ENCODE measurements at regions not wholly inside any gene's neighbourhood (a gene's known extent, or its start where the extent isn't known, plus 50 kb on each side); places are given as distances from the start of the nearest gene placed in this dataset.

DNA sequence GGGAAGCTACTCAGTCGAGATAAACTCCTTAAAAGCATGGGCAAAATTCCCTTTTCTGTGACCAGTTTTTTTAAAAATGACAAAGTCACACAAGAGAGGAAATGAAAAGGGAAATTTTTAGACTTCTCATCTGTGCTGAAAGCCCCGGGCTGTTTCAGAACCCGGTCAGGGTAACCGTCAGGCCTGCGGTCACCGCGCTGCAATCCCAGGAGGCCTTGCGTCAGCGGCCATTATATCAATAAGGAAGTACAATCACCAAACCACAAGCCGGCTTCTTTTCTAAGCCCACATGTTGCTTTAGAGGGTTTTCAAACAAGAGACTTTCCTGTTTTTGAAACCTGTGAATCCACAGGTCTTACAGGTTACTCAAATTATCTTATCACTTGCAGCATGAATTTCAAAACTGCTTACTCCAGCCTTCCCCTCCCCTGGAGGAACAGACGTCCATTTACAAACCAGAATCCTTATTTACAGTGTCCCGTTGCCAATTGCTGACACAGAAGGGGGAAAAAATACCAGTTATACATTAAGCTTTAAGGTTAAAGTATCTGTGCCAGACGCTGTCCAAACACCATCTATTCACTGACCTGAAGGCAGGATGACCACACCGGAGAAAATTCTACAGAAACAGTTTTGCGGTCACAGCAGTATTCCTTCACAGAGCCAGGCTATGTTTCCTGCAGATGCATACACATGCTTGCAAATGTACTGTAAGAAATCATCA, 165.3 kb downstream of the TOMM20 start:
- WGBS, 2 donors: 2 to 13% methylated on average over 15 of the region's 15 CpGs
- Histone ChIP-seq H3K36me3 (no peaks in the 10 kb centered on the region), H3K4me1 (peaks cover 0 to 46% (median 39%) of the 10 kb centered on the region in 4 donors), H3K4me3 (no peak overlapping the region), H3K27ac (peak overlapping the region; percentile 65 to 76 (median 70)), H3K9me3 (no peaks in the 10 kb centered on the region), H3K27me3 (no peaks in the 10 kb centered on the region)
- TF ChIP-seq POLR2A (IDR thresholded peaks at IDR 0.05): no peak
- TF ChIP-seq EP300 (IDR thresholded peaks at IDR 0.05): peak in 1 of 4 donors; percentile 38
- TF ChIP-seq POLR2AphosphoS5 (IDR thresholded peaks at IDR 0.05): peak in 1 of 4 donors; percentile 53
- intact Hi-C loops (cut with DNase I): no loop called here
- DNase-seq: peak; percentile 85

DNA sequence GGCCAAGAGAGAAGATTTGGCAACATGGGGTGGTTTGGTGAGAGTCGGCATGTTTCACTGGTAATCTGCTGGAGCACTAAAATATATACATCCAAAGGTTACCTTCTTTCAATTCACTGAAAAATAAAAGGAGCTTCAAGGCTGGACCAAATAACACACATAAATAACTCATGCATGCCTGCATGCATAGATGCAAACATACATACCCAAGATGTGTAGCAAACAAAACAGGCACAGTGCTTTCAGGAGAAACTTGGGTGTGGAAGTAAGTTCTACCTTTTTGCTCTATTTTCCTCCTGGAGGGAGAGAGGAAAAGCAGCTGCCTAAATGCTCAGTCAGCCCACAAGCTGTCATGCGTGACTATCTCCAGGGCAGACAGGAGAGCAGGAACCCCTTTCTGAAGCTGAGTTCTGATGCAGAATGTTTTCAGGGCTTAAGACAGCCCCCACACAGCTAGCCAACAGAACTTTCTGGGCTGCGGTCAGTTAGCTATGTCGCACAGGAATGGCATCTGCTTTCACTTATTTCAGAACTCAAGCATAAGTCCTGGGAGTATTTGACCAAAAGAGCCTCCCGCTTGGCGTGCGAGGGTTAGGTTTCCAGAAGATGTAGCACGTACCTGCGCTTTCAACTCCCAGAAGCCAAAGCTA, 166.2 kb downstream of the TOMM20 start:
- Histone ChIP-seq H3K36me3 (no peaks in the 10 kb centered on the region), H3K9me3 (no peaks in the 10 kb centered on the region), H3K4me1 (peaks cover 0 to 51% (median 45%) of the 10 kb centered on the region in 4 donors), H3K4me3 (peak overlapping the region in 1 of 4 donors; percentile 2), H3K27ac (peak overlapping the region; percentile 65 to 76 (median 70)), H3K27me3 (no peaks in the 10 kb centered on the region)
- 16 to 28% methylated on average over 9 of the region's 9 CpGs for WGBS, 2 donors
- intact Hi-C loops (cut with DNase I): no loop called here
- DNase-seq: peak; percentile 79
- TF ChIP-seq POLR2AphosphoS5 (IDR thresholded peaks at IDR 0.05) (peak; percentile 21 to 63 (median 38)), POLR2A (IDR thresholded peaks at IDR 0.05) (no peak)

DNA sequence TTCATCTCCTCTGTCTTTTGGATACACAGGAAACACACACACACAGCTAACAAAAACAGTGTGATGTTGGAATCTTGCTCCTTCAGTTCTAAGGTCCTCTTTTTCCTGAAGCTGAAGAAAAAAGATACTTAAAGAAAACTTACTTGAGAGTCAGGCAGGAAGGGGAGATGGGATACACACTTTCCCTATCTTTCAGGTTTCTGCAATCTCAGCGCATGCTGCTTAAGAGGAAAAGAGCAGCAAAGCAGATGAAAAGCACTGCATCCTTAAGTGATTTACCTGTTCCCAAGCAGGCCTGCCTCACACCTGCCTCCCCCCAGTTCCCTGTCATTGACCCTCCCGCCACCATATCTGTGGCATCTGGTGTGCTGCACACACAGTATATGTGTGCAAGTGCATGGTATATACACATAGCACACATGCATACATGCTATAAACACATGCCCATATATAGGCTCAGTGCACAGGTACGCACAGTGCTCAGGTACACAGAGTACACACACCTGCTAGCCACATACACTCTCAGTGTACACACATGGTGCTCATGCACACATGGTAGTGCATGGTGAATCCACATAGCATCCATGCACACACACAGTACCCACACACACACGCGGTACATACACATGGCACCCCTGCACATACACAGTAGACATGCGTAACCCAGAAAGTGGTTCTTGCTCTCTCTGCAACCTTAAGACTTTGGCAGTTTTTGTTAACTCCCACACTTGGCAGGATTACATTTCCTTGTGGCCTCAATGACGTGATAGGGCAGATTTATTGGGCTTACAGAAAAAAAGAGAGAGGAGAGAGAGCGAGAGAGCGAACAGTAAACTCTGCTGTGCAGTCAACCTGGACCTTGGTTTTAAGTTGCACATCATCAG, 166.9 kb downstream of the TOMM20 start:
- peak; percentile 56 for DNase-seq
- H3K4me1 ChIP-seq: peaks cover 0 to 58% (median 52%) of the 10 kb centered on the region in 4 donors
- H3K36me3 ChIP-seq: no peaks in the 10 kb centered on the region
- TF ChIP-seq EP300 (IDR thresholded peaks at IDR 0.05): no peak
- TF ChIP-seq, protein P1, sequence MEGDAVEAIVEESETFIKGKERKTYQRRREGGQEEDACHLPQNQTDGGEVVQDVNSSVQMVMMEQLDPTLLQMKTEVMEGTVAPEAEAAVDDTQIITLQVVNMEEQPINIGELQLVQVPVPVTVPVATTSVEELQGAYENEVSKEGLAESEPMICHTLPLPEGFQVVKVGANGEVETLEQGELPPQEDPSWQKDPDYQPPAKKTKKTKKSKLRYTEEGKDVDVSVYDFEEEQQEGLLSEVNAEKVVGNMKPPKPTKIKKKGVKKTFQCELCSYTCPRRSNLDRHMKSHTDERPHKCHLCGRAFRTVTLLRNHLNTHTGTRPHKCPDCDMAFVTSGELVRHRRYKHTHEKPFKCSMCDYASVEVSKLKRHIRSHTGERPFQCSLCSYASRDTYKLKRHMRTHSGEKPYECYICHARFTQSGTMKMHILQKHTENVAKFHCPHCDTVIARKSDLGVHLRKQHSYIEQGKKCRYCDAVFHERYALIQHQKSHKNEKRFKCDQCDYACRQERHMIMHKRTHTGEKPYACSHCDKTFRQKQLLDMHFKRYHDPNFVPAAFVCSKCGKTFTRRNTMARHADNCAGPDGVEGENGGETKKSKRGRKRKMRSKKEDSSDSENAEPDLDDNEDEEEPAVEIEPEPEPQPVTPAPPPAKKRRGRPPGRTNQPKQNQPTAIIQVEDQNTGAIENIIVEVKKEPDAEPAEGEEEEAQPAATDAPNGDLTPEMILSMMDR (IDR thresholded peaks at IDR 0.05): no peak
- TF ChIP-seq POLR2A (IDR thresholded peaks at IDR 0.05): no peak
- peak in 3 of 4 donors; percentile 19 to 53 (median 51) for TF ChIP-seq POLR2AphosphoS5 (IDR thresholded peaks at IDR 0.05)
- no peak overlapping the region for H3K4me3 ChIP-seq
- peak overlapping the region; percentile 65 to 76 (median 70) for H3K27ac ChIP-seq
- H3K9me3 ChIP-seq: no peaks in the 10 kb centered on the region
- H3K27me3 ChIP-seq: no peaks in the 10 kb centered on the region
- intact Hi-C loops (cut with DNase I): no loop called here
- 11 to 41% methylated on average over 9 of the region's 9 CpGs for WGBS, 2 donors

DNA sequence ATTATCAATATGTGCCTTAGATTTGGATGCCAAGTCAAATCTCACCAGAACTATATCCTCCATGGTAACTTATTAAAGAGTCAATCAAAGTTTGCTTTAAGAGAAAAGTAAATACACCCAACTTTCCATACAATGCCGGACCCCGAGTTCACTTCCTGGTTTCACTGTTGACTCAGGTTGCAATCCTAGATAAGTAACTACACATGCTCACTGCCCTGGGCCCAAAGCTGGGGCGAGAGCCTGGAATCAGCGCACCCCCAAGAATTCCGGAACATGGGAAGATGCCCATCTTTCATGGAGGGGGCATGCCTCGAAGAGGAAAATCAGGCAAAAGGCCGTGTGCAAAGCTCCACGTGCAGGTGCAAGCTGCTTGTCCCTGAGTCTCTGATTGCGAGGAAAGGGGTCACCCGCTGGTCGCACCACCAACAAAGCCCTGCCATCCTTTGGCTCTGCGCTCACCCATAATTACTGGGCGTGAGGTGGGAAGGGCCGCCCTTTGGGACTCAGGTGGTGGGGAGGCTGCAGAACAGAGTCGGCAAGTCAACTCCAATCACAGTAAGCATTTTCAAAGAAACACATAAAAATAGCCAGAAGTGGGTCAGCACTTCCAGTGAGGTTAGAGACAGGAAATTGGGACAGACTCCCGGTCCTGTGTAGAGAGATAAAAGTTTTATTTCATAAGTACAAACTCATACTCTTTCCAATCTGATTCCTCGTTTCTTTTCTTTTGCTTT, 167.7 kb downstream of the TOMM20 start:
- Histone ChIP-seq H3K36me3 (no peaks in the 10 kb centered on the region), H3K9me3 (no peaks in the 10 kb centered on the region), H3K27ac (peak overlapping the region; percentile 65 to 76 (median 70)), H3K4me1 (peaks cover 0 to 59% (median 53%) of the 10 kb centered on the region in 4 donors), H3K4me3 (no peak overlapping the region), H3K27me3 (no peaks in the 10 kb centered on the region)
- no peak for TF ChIP-seq POLR2AphosphoS5 (IDR thresholded peaks at IDR 0.05)
- TF ChIP-seq, protein P1 (IDR thresholded peaks at IDR 0.05): no peak
- no peak for TF ChIP-seq EP300 (IDR thresholded peaks at IDR 0.05)
- no peak for TF ChIP-seq POLR2A (IDR thresholded peaks at IDR 0.05)
- 12 to 50% methylated on average over 17 of the region's 17 CpGs for WGBS, 2 donors
- peak; percentile 66 for DNase-seq
- intact Hi-C loops (cut with DNase I): no loop called here
